ENCODE measurements at regions not wholly inside any gene's neighbourhood (a gene's known extent, or its start where the extent isn't known, plus 50 kb on each side); places are given as distances from the start of the nearest gene placed in this dataset.

GRCh38 chr21:34296878-34297277 is 66.9 kb upstream of the KCNE2 start:
- TF ChIP-seq EZH2 (IDR thresholded peaks at IDR 0.05; ENCODE audit: low read length) (no peak), CTCF (optimal IDR thresholded peaks at IDR 0.05 in 1 of 3, IDR thresholded peaks at IDR 0.05 in 1 of 3, conservative IDR thresholded peaks at IDR 0.05 in 1 of 3; ENCODE audit: extremely low read depth in 1 of 3, insufficient read depth in 2 of 3, low read length in 3 of 3) (no peak)
- Histone ChIP-seq H3K9me3 (ENCODE audit: control insufficient read depth, low read depth, low read length) (no peaks in the 10 kb centered on the region), H3K4me2 (ENCODE audit: control insufficient read depth, extremely low read depth, insufficient read depth, low read depth, low read length) (no peak overlapping the region), H3K9me1 (ENCODE audit: control insufficient read depth, extremely low read depth, insufficient read depth, low read length) (no peaks in the 10 kb centered on the region), H3K27ac (ENCODE audit: control insufficient read depth, insufficient read depth, low read length) (no peak overlapping the region), H3K27me3 (ENCODE audit: control insufficient read depth, extremely low read depth, insufficient read depth, low read length) (peaks cover 3% of the 10 kb centered on the region), H3K4me1 (ENCODE audit: control insufficient read depth, extremely low read depth, insufficient read depth, low read length) (no peaks in the 10 kb centered on the region), H2AFZ (ENCODE audit: control insufficient read depth, low read length) (no peak overlapping the region), H3K79me2 (ENCODE audit: control insufficient read depth, insufficient read depth, low read length) (no peaks in the 10 kb centered on the region), H3K36me3 (ENCODE audit: control insufficient read depth in 2 of 2, extremely low read depth in 1 of 2, insufficient read depth in 2 of 2, low read length in 2 of 2) (no peaks in the 10 kb centered on the region), H3K9ac (ENCODE audit: control insufficient read depth, extremely low read depth, insufficient read depth, low read length) (no peak overlapping the region), H3K4me3 (ENCODE audit: control insufficient read depth in 2 of 3, extremely low read depth in 1 of 3, insufficient read depth in 2 of 3, low read depth in 1 of 3, low read length in 3 of 3) (no peak overlapping the region), H4K20me1 (ENCODE audit: control insufficient read depth, extremely low read depth, insufficient read depth, low read length) (no peaks in the 10 kb centered on the region)
- dilution Hi-C loops (cut with MboI; ENCODE audit: extremely low pct_ligation_motif_present, low sequenced_read_pairs): no loop called here
- DNase-seq (ENCODE audit: low read depth, low spot score) (no peak), FAIRE-seq (no peak)

- no peak for DNase-seq (ENCODE audit: low read depth, low spot score)
- TF ChIP-seq EZH2 (IDR thresholded peaks at IDR 0.05; ENCODE audit: low read length): no peak
- TF ChIP-seq CTCF (optimal IDR thresholded peaks at IDR 0.05 in 1 of 3, IDR thresholded peaks at IDR 0.05 in 1 of 3, conservative IDR thresholded peaks at IDR 0.05 in 1 of 3; ENCODE audit: extremely low read depth in 1 of 3, insufficient read depth in 2 of 3, low read length in 3 of 3): no peak
- no peak overlapping the region for H3K4me2 ChIP-seq (ENCODE audit: control insufficient read depth, extremely low read depth, insufficient read depth, low read depth, low read length)
- no peaks in the 10 kb centered on the region for H3K36me3 ChIP-seq (ENCODE audit: control insufficient read depth in 2 of 2, extremely low read depth in 1 of 2, insufficient read depth in 2 of 2, low read length in 2 of 2)
- no peaks in the 10 kb centered on the region for H3K9me3 ChIP-seq (ENCODE audit: control insufficient read depth, low read depth, low read length)
- H3K27ac ChIP-seq (ENCODE audit: control insufficient read depth, insufficient read depth, low read length): no peak overlapping the region
- H3K27me3 ChIP-seq (ENCODE audit: control insufficient read depth, extremely low read depth, insufficient read depth, low read length): peaks cover 6% of the 10 kb centered on the region
- H3K9me1 ChIP-seq (ENCODE audit: control insufficient read depth, extremely low read depth, insufficient read depth, low read length): no peaks in the 10 kb centered on the region
- H3K4me3 ChIP-seq (ENCODE audit: control insufficient read depth in 2 of 3, extremely low read depth in 1 of 3, insufficient read depth in 2 of 3, low read depth in 1 of 3, low read length in 3 of 3): no peak overlapping the region
- H3K9ac ChIP-seq (ENCODE audit: control insufficient read depth, extremely low read depth, insufficient read depth, low read length): no peak overlapping the region
- H2AFZ ChIP-seq (ENCODE audit: control insufficient read depth, low read length): no peak overlapping the region
- H3K79me2 ChIP-seq (ENCODE audit: control insufficient read depth, insufficient read depth, low read length): no peaks in the 10 kb centered on the region
- dilution Hi-C loops (cut with MboI; ENCODE audit: extremely low pct_ligation_motif_present, low sequenced_read_pairs): no loop called here
- no peaks in the 10 kb centered on the region for H3K4me1 ChIP-seq (ENCODE audit: control insufficient read depth, extremely low read depth, insufficient read depth, low read length)
- no peaks in the 10 kb centered on the region for H4K20me1 ChIP-seq (ENCODE audit: control insufficient read depth, extremely low read depth, insufficient read depth, low read length)
- no peak for FAIRE-seq
These were observed 65.2 kb upstream of the KCNE2 start for GRCh38 chr21:34298534-34299167.

All from keratinocyte (primary cell).